ENCODE measurements at regions not wholly inside any gene's neighbourhood (a gene's known extent, or its start where the extent isn't known, plus 50 kb on each side); places are given as distances from the start of the nearest gene placed in this dataset.
A peak's percentile ranks its signal among the peaks of the same experiment; 100 is the strongest.

GRCh38 chr16:9280069-9280466 lies 188.6 kb downstream of the HAPSTR1 start:
- H3K4me3 ChIP-seq (ENCODE audit: low read depth, low read length): no peak overlapping the region
- TF ChIP-seq MAX (IDR thresholded peaks at IDR 0.05; ENCODE audit: low read depth, low read length) (no peak), MYC (IDR thresholded peaks at IDR 0.05; ENCODE audit: low read depth, low read length) (no peak), CTCF (IDR thresholded peaks at IDR 0.05; ENCODE audit: low read depth, low read length) (no peak), POLR2A (IDR thresholded peaks at IDR 0.05; ENCODE audit: extremely low read depth, insufficient read length) (no peak)
- DNase-seq (ENCODE audit: low read depth): no peak

GRCh38 chr16:9286930-9287329 lies 195.5 kb downstream of the HAPSTR1 start:
- no peak overlapping the region for H3K4me3 ChIP-seq (ENCODE audit: low read depth, low read length)
- DNase-seq (ENCODE audit: low read depth): no peak
- TF ChIP-seq MYC (IDR thresholded peaks at IDR 0.05; ENCODE audit: low read depth, low read length) (no peak), CTCF (IDR thresholded peaks at IDR 0.05; ENCODE audit: low read depth, low read length) (no peak), MAX (IDR thresholded peaks at IDR 0.05; ENCODE audit: low read depth, low read length) (no peak), POLR2A (IDR thresholded peaks at IDR 0.05; ENCODE audit: extremely low read depth, insufficient read length) (no peak)

GRCh38 chr16:9296271-9296590 lies 204.8 kb downstream of the HAPSTR1 start:
- TF ChIP-seq CTCF (IDR thresholded peaks at IDR 0.05; ENCODE audit: low read depth, low read length) (no peak), MAX (IDR thresholded peaks at IDR 0.05; ENCODE audit: low read depth, low read length) (no peak), MYC (IDR thresholded peaks at IDR 0.05; ENCODE audit: low read depth, low read length) (no peak), POLR2A (IDR thresholded peaks at IDR 0.05; ENCODE audit: extremely low read depth, insufficient read length) (no peak)
- DNase-seq (ENCODE audit: low read depth): no peak
- no peak overlapping the region for H3K4me3 ChIP-seq (ENCODE audit: low read depth, low read length)

- peak; percentile 21 for DNase-seq (ENCODE audit: low read depth)
- no peak overlapping the region for H3K4me3 ChIP-seq (ENCODE audit: low read depth, low read length)
Measured at GRCh38 chr16:9297437-9298113, 206.1 kb downstream of the HAPSTR1 start.

GRCh38 chr16:9300252-9300651 lies 208.8 kb downstream of the HAPSTR1 start:
- H3K4me3 ChIP-seq (ENCODE audit: low read depth, low read length): no peak overlapping the region
- DNase-seq (ENCODE audit: low read depth): no peak
- TF ChIP-seq MYC (IDR thresholded peaks at IDR 0.05; ENCODE audit: low read depth, low read length) (no peak), CTCF (IDR thresholded peaks at IDR 0.05; ENCODE audit: low read depth, low read length) (no peak), POLR2A (IDR thresholded peaks at IDR 0.05; ENCODE audit: extremely low read depth, insufficient read length) (no peak), MAX (IDR thresholded peaks at IDR 0.05; ENCODE audit: low read depth, low read length) (no peak)

More at GRCh38 chr16:9297437-9298113, 206.1 kb downstream of the HAPSTR1 start:
- TF ChIP-seq CTCF (IDR thresholded peaks at IDR 0.05; ENCODE audit: low read depth, low read length) (peak; percentile 54), MYC (IDR thresholded peaks at IDR 0.05; ENCODE audit: low read depth, low read length) (no peak), MAX (IDR thresholded peaks at IDR 0.05; ENCODE audit: low read depth, low read length) (0 out of 2 replicates have a peak, but pooled peaks have one; percentile 2), POLR2A (IDR thresholded peaks at IDR 0.05; ENCODE audit: extremely low read depth, insufficient read length) (no peak)

Data from NB4 (cell line).